Lower lobe of right lung (tissue), 2 donors: ENCODE measurements at regions not wholly inside any gene's neighbourhood (a gene's known extent, or its start where the extent isn't known, plus 50 kb on each side); places are given as distances from the start of the nearest gene placed in this dataset.

Experiments used
- ATAC-seq, 2 donors: fragments of 200-7000 bp; cut with Tn5 transposase; one replicate each; pipeline ENCODE4 v1.9.1; 2020 to 2022; ENCODE audit warnings: mild to moderate bottlenecking in 2 of 2, moderate library complexity in 2 of 2
- DNase-seq: peaks from one replicate; pipeline ENCODE4 v3.0.0-alpha.2; 2020
- H3K27ac ChIP-seq: fragments of 200-600 bp; one replicate; pipeline ENCODE4 v1.8.0; 2022
- H3K27me3 ChIP-seq: fragments of 200-600 bp; one replicate; pipeline ENCODE4 v1.8.0; 2022; ENCODE audit warnings: low read depth
- H3K36me3 ChIP-seq: fragments of 200-600 bp; one replicate; pipeline ENCODE4 v1.8.0; 2022; ENCODE audit warnings: mild to moderate bottlenecking
- H3K4me1 ChIP-seq: fragments of 200-600 bp; one replicate; pipeline ENCODE4 v1.8.0; 2022
- H3K4me3 ChIP-seq: fragments of 200-600 bp; one replicate; pipeline ENCODE4 v1.8.0; 2022; ENCODE audit warnings: mild to moderate bottlenecking
- H3K9me3 ChIP-seq: fragments of 200-600 bp; one replicate; pipeline ENCODE4 v1.8.0; 2022
- CTCF ChIP-seq: fragments of 200-600 bp; IDR thresholded peaks from one replicate; pipeline ENCODE4 v1.8.0; 2022; ENCODE audit warnings: antibody characterized with exemption, mild to moderate bottlenecking
- intact Hi-C: fragments of 100-400 bp; cut with DNase I; formaldehyde crosslinking; loops from one replicate; pipeline ENCODE4 v1.11.0; 2022
- donor health status: DM: no; HTN: yes; CAD: no; lungs with severe emphysema.

GRCh38 chr3:79886204-79886603 is 118.4 kb upstream of the ROBO1 start:
- H3K9me3 ChIP-seq: no peaks in the 10 kb centered on the region
- H3K36me3 ChIP-seq: no peaks in the 10 kb centered on the region
- ATAC-seq (no peak), DNase-seq (no peak)
- H3K4me1 ChIP-seq: no peaks in the 10 kb centered on the region
- H3K27me3 ChIP-seq: no peaks in the 10 kb centered on the region
- no peak for TF ChIP-seq CTCF
- intact Hi-C loops: no loop called here
- no peak overlapping the region for H3K27ac ChIP-seq
- H3K4me3 ChIP-seq: no peak overlapping the region

GRCh38 chr3:79885407-79885806 is 117.6 kb upstream of the ROBO1 start:
- no peak for ATAC-seq
- H3K9me3 ChIP-seq: no peaks in the 10 kb centered on the region
- no peak for DNase-seq
- no peak overlapping the region for H3K4me3 ChIP-seq
- H3K27ac ChIP-seq: no peak overlapping the region
- TF ChIP-seq CTCF: no peak
- no peaks in the 10 kb centered on the region for H3K4me1 ChIP-seq
- intact Hi-C loops: no loop called here
- H3K36me3 ChIP-seq: no peaks in the 10 kb centered on the region
- no peaks in the 10 kb centered on the region for H3K27me3 ChIP-seq

GRCh38 chr3:79884354-79884753 is 116.6 kb upstream of the ROBO1 start:
- H3K36me3 ChIP-seq: no peaks in the 10 kb centered on the region
- no peak overlapping the region for H3K4me3 ChIP-seq
- no peaks in the 10 kb centered on the region for H3K4me1 ChIP-seq
- no peaks in the 10 kb centered on the region for H3K27me3 ChIP-seq
- intact Hi-C loops: no loop called here
- H3K9me3 ChIP-seq: no peaks in the 10 kb centered on the region
- ATAC-seq: no peak
- DNase-seq: no peak
- no peak for TF ChIP-seq CTCF
- H3K27ac ChIP-seq: no peak overlapping the region

- H3K9me3 ChIP-seq: no peaks in the 10 kb centered on the region
- H3K27me3 ChIP-seq: no peaks in the 10 kb centered on the region
- DNase-seq: no peak
- no peaks in the 10 kb centered on the region for H3K36me3 ChIP-seq
- no peak overlapping the region for H3K27ac ChIP-seq
- no peak for ATAC-seq
- no peaks in the 10 kb centered on the region for H3K4me1 ChIP-seq
- intact Hi-C loops: no loop called here
- H3K4me3 ChIP-seq: no peak overlapping the region
- no peak for TF ChIP-seq CTCF
Observed at GRCh38 chr3:79881431-79881830, 113.6 kb upstream of the ROBO1 start.

- intact Hi-C loops: no loop called here
- Histone ChIP-seq H3K27ac (no peak overlapping the region), H3K27me3 (no peaks in the 10 kb centered on the region), H3K4me3 (no peak overlapping the region), H3K9me3 (no peaks in the 10 kb centered on the region), H3K4me1 (no peaks in the 10 kb centered on the region), H3K36me3 (no peaks in the 10 kb centered on the region)
- DNase-seq (no peak), ATAC-seq (no peak)
- no peak for TF ChIP-seq CTCF
Observed at GRCh38 chr3:79878708-79879107, 110.9 kb upstream of the ROBO1 start.

- Histone ChIP-seq H3K27ac (no peak overlapping the region), H3K9me3 (no peaks in the 10 kb centered on the region), H3K4me1 (no peaks in the 10 kb centered on the region), H3K4me3 (no peak overlapping the region), H3K27me3 (no peaks in the 10 kb centered on the region), H3K36me3 (no peaks in the 10 kb centered on the region)
- no peak for ATAC-seq
- intact Hi-C loops: no loop called here
- no peak for DNase-seq
- no peak for TF ChIP-seq CTCF
Observed at GRCh38 chr3:79874646-79875045, 106.8 kb upstream of the ROBO1 start.
